H1 (cell line): ENCODE measurements at regions not wholly inside any gene's neighbourhood (a gene's known extent, or its start where the extent isn't known, plus 50 kb on each side); places are given as distances from the start of the nearest gene placed in this dataset.

Experiments
- CTCF ChIA-PET: fragments of 300-600 bp; sonication (Branson Sonifier 250); formaldehyde crosslinking; loops from one replicate; lab custom pipeline; 2021; ENCODE audit not compliant: partially characterized antibody; lab: Charles Lee
- POLR2A ChIA-PET: fragments of 300-600 bp; sonication (Branson Sonifier 250); formaldehyde crosslinking; loops from one replicate; lab custom pipeline; 2021; ENCODE audit warnings: inconsistent platforms; ENCODE audit not compliant: partially characterized antibody; lab: Charles Lee
- DNase-seq, 2 experiments: peaks; one replicate each; pipeline versions ENCODE4 v3.0.0 to v3.0.0-alpha.2; 2010 to 2022; ENCODE audit warnings: low spot score in 2 of 2, low read depth in 1 of 2, mixed read lengths in 1 of 2
- FAIRE-seq: peaks from 2 replicates; lab custom pipeline; 2011; peaks lifted over from hg19 to GRCh38; lab: Jason Lieb, UNC
- H2AFZ ChIP-seq: 2 replicates; pipeline ENCODE4 v1.8.1; 2012; ENCODE audit warnings: low read length, inconsistent platforms
- H2AK5ac ChIP-seq: 2 replicates; pipeline ENCODE4 v1.6.1; 2013; ENCODE audit warnings: low read depth, low read length
- H2BK120ac ChIP-seq: replicated peaks from 2 replicates; pipeline ENCODE3; 2013; ENCODE audit warnings: low read depth, low read length, inconsistent platforms
- H2BK12ac ChIP-seq: 2 replicates; pipeline ENCODE4 v1.6.1; 2013; ENCODE audit warnings: low read depth, low read length
- H2BK15ac ChIP-seq: 2 replicates; pipeline ENCODE4 v1.6.1; 2013; ENCODE audit warnings: low read length
- H2BK20ac ChIP-seq: 2 replicates; pipeline ENCODE4 v1.6.1; 2013; ENCODE audit warnings: low read length
- H2BK5ac ChIP-seq: 2 replicates; pipeline ENCODE4 v1.6.1; 2013; ENCODE audit warnings: low read depth, low read length
- H3K14ac ChIP-seq: 2 replicates; pipeline ENCODE4 v1.6.1; 2013; ENCODE audit warnings: inconsistent platforms; ENCODE audit not compliant: insufficient read length
- H3K18ac ChIP-seq: 2 replicates; pipeline ENCODE4 v1.6.1; 2013; ENCODE audit warnings: low read length; ENCODE audit errors: extremely low read depth
- H3K23ac ChIP-seq: 2 replicates; pipeline ENCODE4 v1.6.1; 2013; ENCODE audit warnings: inconsistent platforms; ENCODE audit not compliant: insufficient read length
- H3K23me2 ChIP-seq: 2 replicates; pipeline ENCODE4 v1.6.1; 2013; ENCODE audit warnings: low read depth, low read length
- H3K27ac ChIP-seq: 2 replicates; pipeline ENCODE4 v1.6.1; 2011; ENCODE audit warnings: low read depth, low read length, inconsistent platforms
- H3K27me3 ChIP-seq, 4 experiments: replicated peaks in 1 of 4; 1 replicate in 1 of 4; 2 replicates in 3 of 4; pipeline versions ENCODE4 v1.6.1 to v1.8.1; 2011 to 2013; ENCODE audit warnings: low read length in 3 of 4, mild to moderate bottlenecking in 3 of 4, inconsistent platforms in 2 of 4, mixed read lengths in 2 of 4, moderate library complexity in 1 of 4; ENCODE audit not compliant: control insufficient read depth in 3 of 4, insufficient read depth in 3 of 4; ENCODE audit errors: extremely low read depth in 1 of 4
- H3K36me3 ChIP-seq, 4 experiments: 2 replicates each; pipeline versions ENCODE4 v1.6.1 to v1.8.1; 2011 to 2013; ENCODE audit warnings: mild to moderate bottlenecking in 4 of 4, low read length in 3 of 4, moderate library complexity in 2 of 4, control low read depth in 1 of 4, inconsistent platforms in 1 of 4; ENCODE audit not compliant: insufficient read depth in 4 of 4, control insufficient read depth in 2 of 4
- H3K4ac ChIP-seq: replicated peaks from 2 replicates; pipeline ENCODE3; 2013; ENCODE audit warnings: low read length, low read depth, mixed read lengths, inconsistent platforms; ENCODE audit not compliant: insufficient read length
- H3K4me1 ChIP-seq, 4 experiments: replicated peaks in 1 of 4; 1 replicate in 1 of 4; 2 replicates in 3 of 4; pipeline versions ENCODE4 v1.6.1 to v1.8.1; 2011 to 2013; ENCODE audit warnings: low read length in 3 of 4, inconsistent platforms in 2 of 4, mixed read lengths in 1 of 4; ENCODE audit not compliant: insufficient read depth in 4 of 4, control insufficient read depth in 3 of 4
- H3K4me2 ChIP-seq, 2 experiments: 2 replicates each; pipeline versions ENCODE4 v1.6.1 to v1.8.1; 2011 to 2013; ENCODE audit warnings: low read depth in 2 of 2, low read length in 2 of 2, control low read depth in 1 of 2, inconsistent platforms in 1 of 2, mild to moderate bottlenecking in 1 of 2; ENCODE audit not compliant: insufficient read depth in 1 of 2
- H3K4me3 ChIP-seq, 4 experiments: fragments of 200-600, 300-600 bp in 1 of 4; sonication (generic), shearing (Covaris generic), sonication (Bioruptor Twin) in 1 of 4; 2 replicates each; pipeline versions ENCODE4 v1.5.1 to v1.8.1; 2011 to 2016; ENCODE audit warnings: low read length in 4 of 4, low read depth in 3 of 4, control low read depth in 2 of 4, inconsistent platforms in 2 of 4, mild to moderate bottlenecking in 2 of 4, mixed read lengths in 1 of 4, moderate library complexity in 1 of 4; ENCODE audit not compliant: insufficient read depth in 2 of 4; ENCODE audit errors: extremely low read depth in 1 of 4
- H3K56ac ChIP-seq: replicated peaks from 2 replicates; pipeline ENCODE3; 2013; ENCODE audit warnings: low read depth, mild to moderate bottlenecking, mixed read lengths, low read length, inconsistent platforms; ENCODE audit not compliant: insufficient read length
- H3K79me1 ChIP-seq: 2 replicates; pipeline ENCODE4 v1.6.1; 2013; ENCODE audit warnings: low read depth, low read length, control low read depth
- H3K79me2 ChIP-seq, 2 experiments: 2 replicates each; pipeline versions ENCODE4 v1.6.1 to v1.8.1; 2012 to 2013; ENCODE audit warnings: low read length in 2 of 2, mild to moderate bottlenecking in 2 of 2, inconsistent platforms in 1 of 2; ENCODE audit not compliant: insufficient read depth in 2 of 2, control insufficient read depth in 1 of 2
- H3K9ac ChIP-seq, 4 experiments: replicated peaks in 1 of 4; 1 replicate in 1 of 4; 2 replicates in 3 of 4; pipeline versions ENCODE4 v1.6.1 to v1.8.1; 2011 to 2013; ENCODE audit warnings: low read depth in 3 of 4, low read length in 3 of 4, control low read depth in 2 of 4, mild to moderate bottlenecking in 2 of 4, moderate library complexity in 2 of 4, inconsistent platforms in 1 of 4; ENCODE audit errors: extremely low read depth in 1 of 4
- H3K9me3 ChIP-seq, 2 experiments: 2 replicates each; pipeline versions ENCODE4 v1.6.1 to v1.8.1; 2012 to 2013; ENCODE audit warnings: mild to moderate bottlenecking in 2 of 2, moderate library complexity in 2 of 2, control low read depth in 1 of 2, inconsistent platforms in 1 of 2, low read depth in 1 of 2, low read length in 1 of 2, mixed read lengths in 1 of 2; ENCODE audit not compliant: insufficient read depth in 2 of 2
- H4K20me1 ChIP-seq, 2 experiments: replicated peaks in 1 of 2; 2 replicates each; pipeline versions ENCODE3 to v1.8.1; 2011 to 2013; ENCODE audit warnings: inconsistent platforms in 2 of 2, low read length in 2 of 2, mild to moderate bottlenecking in 1 of 2; ENCODE audit not compliant: insufficient read depth in 2 of 2, control insufficient read depth in 1 of 2
- H4K5ac ChIP-seq: 2 replicates; pipeline ENCODE4 v1.6.1; 2013; ENCODE audit warnings: low read length, low read depth, mixed read lengths, inconsistent platforms; ENCODE audit not compliant: insufficient read length
- H4K8ac ChIP-seq: 2 replicates; pipeline ENCODE4 v1.8.0; 2013; ENCODE audit warnings: mild to moderate bottlenecking, moderate library complexity, low read length, inconsistent platforms; ENCODE audit not compliant: insufficient read depth; ENCODE audit errors: extremely low read depth
- H4K91ac ChIP-seq: replicated peaks from 2 replicates; pipeline ENCODE3; 2013; ENCODE audit warnings: low read length, mixed read lengths, inconsistent platforms; ENCODE audit not compliant: insufficient read length
- EGR1 ChIP-seq: IDR thresholded peaks from 2 replicates; pipeline ENCODE4 v1.6.1; 2011; ENCODE audit warnings: low read depth, low read length, borderline replicate concordance
- NRF1 ChIP-seq: IDR thresholded peaks from 2 replicates; pipeline ENCODE4 v1.6.1; 2011; ENCODE audit warnings: mild to moderate bottlenecking, low read depth, low read length, improper control_type of control experiment
- WGBS, 2 experiments: shearing (Covaris generic) in 1 of 2; methylation state at CpG; one replicate each; pipeline versions ENCODE4 v1.1.6 to v1.1.7; 2013 to 2015; ENCODE audit warnings: low lambda C conversion rate in 2 of 2, mixed read lengths in 2 of 2, inconsistent platforms in 1 of 2, low coverage in 1 of 2, missing lambda C conversion rate in 1 of 2; ENCODE audit not compliant: insufficient replicate concordance in 2 of 2, insufficient coverage in 1 of 2, insufficient read length in 1 of 2; ENCODE audit errors: extremely low coverage in 1 of 2, missing lambda C conversion rate in 1 of 2; 5-methylcytosine and 5-hydroxymethylcytosine counted together

DNA sequence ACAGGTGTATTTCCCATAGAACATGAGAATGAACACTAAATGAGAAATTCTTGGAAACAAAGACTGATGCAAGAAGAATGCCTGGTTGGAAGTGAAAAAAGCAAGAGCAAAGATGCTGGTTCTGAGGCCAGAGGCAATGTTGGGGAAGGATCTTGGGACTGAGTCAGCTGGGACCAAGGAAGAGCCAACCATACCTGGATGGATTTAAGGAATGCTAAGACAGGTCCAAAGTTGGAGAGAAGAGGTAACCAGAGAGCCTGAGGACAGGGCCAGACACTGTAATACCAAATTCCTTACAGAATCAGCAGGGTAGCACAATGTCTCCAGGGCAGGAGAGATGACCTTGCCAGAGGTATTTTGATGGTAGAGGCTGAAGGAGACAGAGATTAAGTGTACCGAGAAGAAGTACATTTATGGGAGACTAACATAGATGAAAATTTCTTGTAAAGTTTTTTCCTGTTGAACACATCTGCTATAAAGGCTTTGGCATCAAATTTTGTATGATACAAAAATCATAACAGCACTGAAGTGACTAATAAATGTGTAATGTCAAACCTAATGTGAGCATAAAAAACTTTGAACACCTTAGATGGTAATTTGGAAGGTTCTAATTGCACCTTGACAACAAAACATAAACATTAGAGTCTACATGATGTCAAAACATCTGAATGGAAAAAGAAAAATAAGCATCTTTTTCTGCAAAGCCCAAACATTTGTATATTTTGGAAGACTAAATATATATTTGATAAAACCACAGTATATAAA lies 221.7 kb upstream of the MARCKS start:
- H4K5ac ChIP-seq = no peak overlapping the region
- no peaks in the 10 kb centered on the region for H4K20me1 ChIP-seq
- H2BK12ac ChIP-seq = no peak overlapping the region
- no peak overlapping the region for H2AFZ ChIP-seq
- H2BK15ac ChIP-seq = no peak overlapping the region
- TF ChIP-seq NRF1 = no peak
- no peak for TF ChIP-seq EGR1
- no peak overlapping the region for H4K91ac ChIP-seq
- no peak overlapping the region for H3K56ac ChIP-seq
- H3K27ac ChIP-seq = no peak overlapping the region
- ChIA-PET POLR2A (no interaction called here), CTCF (interaction anchor here (1.2 kb wide), 1 partner anchor 21 kb away, joined by 4 read pairs; no protein-coding TSS in a partner anchor)
- no peaks in the 10 kb centered on the region for H3K79me2 ChIP-seq
- H3K23me2 ChIP-seq = no peaks in the 10 kb centered on the region
- H2BK120ac ChIP-seq = no peak overlapping the region
- H3K4me2 ChIP-seq = no peak overlapping the region
- no peaks in the 10 kb centered on the region for H3K9me3 ChIP-seq
- H3K14ac ChIP-seq = no peak overlapping the region
- no peaks in the 10 kb centered on the region for H3K79me1 ChIP-seq
- H3K4ac ChIP-seq = no peak overlapping the region
- no peak overlapping the region for H3K23ac ChIP-seq
- H4K8ac ChIP-seq = no peak overlapping the region
- H2BK5ac ChIP-seq = no peak overlapping the region
- H3K18ac ChIP-seq = no peak overlapping the region
- WGBS, 2 experiments = 95% methylated on average over 1 of the region's 1 CpG; no CpG with 5 or more reads in 1 of the 2 experiments
- H3K4me1 ChIP-seq = peaks cover 0 to 3% (median 0%) of the 10 kb centered on the region in 4 experiments; a peak in 2 of 7 replicates
- DNase-seq = no peak
- no peak overlapping the region for H2AK5ac ChIP-seq
- H2BK20ac ChIP-seq = no peak overlapping the region
- H3K36me3 ChIP-seq = no peaks in the 10 kb centered on the region
- no peaks in the 10 kb centered on the region for H3K27me3 ChIP-seq
- no peak for FAIRE-seq
- H3K9ac ChIP-seq = no peak overlapping the region
- H3K4me3 ChIP-seq = no peak overlapping the region
